Lower lobe of right lung (tissue), 2 donors: ENCODE measurements at regions not wholly inside any gene's neighbourhood (a gene's known extent, or its start where the extent isn't known, plus 50 kb on each side); places are given as distances from the start of the nearest gene placed in this dataset.

Experiments
- ATAC-seq, 2 donors: fragments of 200-7000 bp; cut with Tn5 transposase; one replicate each; pipeline ENCODE4 v1.9.1; 2020 to 2022; ENCODE audit warnings: mild to moderate bottlenecking in 2 of 2, moderate library complexity in 2 of 2
- DNase-seq: peaks from one replicate; pipeline ENCODE4 v3.0.0-alpha.2; 2020
- H3K27ac ChIP-seq: fragments of 200-600 bp; one replicate; pipeline ENCODE4 v1.8.0; 2022
- H3K27me3 ChIP-seq: fragments of 200-600 bp; one replicate; pipeline ENCODE4 v1.8.0; 2022; ENCODE audit warnings: low read depth
- H3K36me3 ChIP-seq: fragments of 200-600 bp; one replicate; pipeline ENCODE4 v1.8.0; 2022; ENCODE audit warnings: mild to moderate bottlenecking
- H3K4me1 ChIP-seq: fragments of 200-600 bp; one replicate; pipeline ENCODE4 v1.8.0; 2022
- H3K4me3 ChIP-seq: fragments of 200-600 bp; one replicate; pipeline ENCODE4 v1.8.0; 2022; ENCODE audit warnings: mild to moderate bottlenecking
- H3K9me3 ChIP-seq: fragments of 200-600 bp; one replicate; pipeline ENCODE4 v1.8.0; 2022
- intact Hi-C: fragments of 100-400 bp; cut with DNase I; formaldehyde crosslinking; loops from one replicate; pipeline ENCODE4 v1.11.0; 2022
- TF ChIP-seq, protein P1 (sequence below): fragments of 200-600 bp; IDR thresholded peaks from one replicate; pipeline ENCODE4 v1.8.0; 2022; ENCODE audit warnings: antibody characterized with exemption, mild to moderate bottlenecking
- donor health status: DM: no; HTN: yes; CAD: no; lungs with severe emphysema.

DNA sequence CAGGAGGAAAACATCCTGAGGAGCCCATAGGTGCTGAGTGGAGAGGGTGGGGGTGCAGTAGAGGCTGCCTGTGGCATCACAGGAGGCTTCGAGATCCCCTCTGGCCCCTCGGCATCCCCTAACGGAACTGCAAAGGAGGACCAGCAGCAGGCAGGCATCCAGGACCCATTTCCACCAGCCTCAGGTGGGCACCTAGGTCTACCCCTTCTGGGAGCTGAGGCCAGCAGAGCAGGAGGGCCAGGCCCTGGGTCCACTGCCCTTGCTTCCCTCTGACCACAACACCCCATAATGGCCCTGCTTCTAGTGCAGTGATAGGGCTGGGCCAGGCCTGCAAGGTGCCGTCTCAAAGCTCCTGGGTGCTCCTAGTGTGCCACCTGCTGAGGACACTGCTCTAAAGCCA is 723.0 kb downstream of the PTPRU start:
- intact Hi-C loops, result no loop called here
- no peaks in the 10 kb centered on the region for H3K36me3 ChIP-seq
- no peak for ATAC-seq
- H3K27ac ChIP-seq, result no peak overlapping the region
- peaks cover 21% of the 10 kb centered on the region for H3K27me3 ChIP-seq
- TF ChIP-seq, protein P1, sequence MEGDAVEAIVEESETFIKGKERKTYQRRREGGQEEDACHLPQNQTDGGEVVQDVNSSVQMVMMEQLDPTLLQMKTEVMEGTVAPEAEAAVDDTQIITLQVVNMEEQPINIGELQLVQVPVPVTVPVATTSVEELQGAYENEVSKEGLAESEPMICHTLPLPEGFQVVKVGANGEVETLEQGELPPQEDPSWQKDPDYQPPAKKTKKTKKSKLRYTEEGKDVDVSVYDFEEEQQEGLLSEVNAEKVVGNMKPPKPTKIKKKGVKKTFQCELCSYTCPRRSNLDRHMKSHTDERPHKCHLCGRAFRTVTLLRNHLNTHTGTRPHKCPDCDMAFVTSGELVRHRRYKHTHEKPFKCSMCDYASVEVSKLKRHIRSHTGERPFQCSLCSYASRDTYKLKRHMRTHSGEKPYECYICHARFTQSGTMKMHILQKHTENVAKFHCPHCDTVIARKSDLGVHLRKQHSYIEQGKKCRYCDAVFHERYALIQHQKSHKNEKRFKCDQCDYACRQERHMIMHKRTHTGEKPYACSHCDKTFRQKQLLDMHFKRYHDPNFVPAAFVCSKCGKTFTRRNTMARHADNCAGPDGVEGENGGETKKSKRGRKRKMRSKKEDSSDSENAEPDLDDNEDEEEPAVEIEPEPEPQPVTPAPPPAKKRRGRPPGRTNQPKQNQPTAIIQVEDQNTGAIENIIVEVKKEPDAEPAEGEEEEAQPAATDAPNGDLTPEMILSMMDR, result no peak
- H3K9me3 ChIP-seq, result no peaks in the 10 kb centered on the region
- H3K4me1 ChIP-seq, result no peaks in the 10 kb centered on the region
- no peak for DNase-seq
- no peak overlapping the region for H3K4me3 ChIP-seq

DNA sequence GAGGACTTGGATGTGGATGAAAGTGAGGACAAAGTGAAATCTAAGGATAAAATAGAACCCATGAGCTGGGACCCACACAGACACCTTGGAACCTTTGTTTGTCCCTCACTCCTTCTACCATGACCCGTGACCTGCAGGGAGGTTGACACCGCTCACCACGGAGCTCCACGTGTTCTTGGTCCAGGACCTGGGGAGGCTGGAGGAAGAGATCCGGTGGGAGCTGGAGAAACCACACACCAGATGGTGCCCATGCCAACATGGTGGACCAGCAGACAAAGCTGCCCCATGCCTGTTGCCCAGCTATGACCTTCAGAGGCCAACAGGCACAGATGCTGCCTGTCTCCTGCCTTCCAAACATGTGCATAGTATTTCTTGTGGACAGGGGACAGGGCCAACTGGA is 721.9 kb downstream of the PTPRU start:
- H3K36me3 ChIP-seq, result no peaks in the 10 kb centered on the region
- DNase-seq, result no peak
- no peak for ATAC-seq
- H3K4me1 ChIP-seq, result no peaks in the 10 kb centered on the region
- TF ChIP-seq, protein P1, result no peak
- H3K4me3 ChIP-seq, result no peak overlapping the region
- intact Hi-C loops, result no loop called here
- H3K9me3 ChIP-seq, result no peaks in the 10 kb centered on the region
- peaks cover 25% of the 10 kb centered on the region for H3K27me3 ChIP-seq
- no peak overlapping the region for H3K27ac ChIP-seq

DNA sequence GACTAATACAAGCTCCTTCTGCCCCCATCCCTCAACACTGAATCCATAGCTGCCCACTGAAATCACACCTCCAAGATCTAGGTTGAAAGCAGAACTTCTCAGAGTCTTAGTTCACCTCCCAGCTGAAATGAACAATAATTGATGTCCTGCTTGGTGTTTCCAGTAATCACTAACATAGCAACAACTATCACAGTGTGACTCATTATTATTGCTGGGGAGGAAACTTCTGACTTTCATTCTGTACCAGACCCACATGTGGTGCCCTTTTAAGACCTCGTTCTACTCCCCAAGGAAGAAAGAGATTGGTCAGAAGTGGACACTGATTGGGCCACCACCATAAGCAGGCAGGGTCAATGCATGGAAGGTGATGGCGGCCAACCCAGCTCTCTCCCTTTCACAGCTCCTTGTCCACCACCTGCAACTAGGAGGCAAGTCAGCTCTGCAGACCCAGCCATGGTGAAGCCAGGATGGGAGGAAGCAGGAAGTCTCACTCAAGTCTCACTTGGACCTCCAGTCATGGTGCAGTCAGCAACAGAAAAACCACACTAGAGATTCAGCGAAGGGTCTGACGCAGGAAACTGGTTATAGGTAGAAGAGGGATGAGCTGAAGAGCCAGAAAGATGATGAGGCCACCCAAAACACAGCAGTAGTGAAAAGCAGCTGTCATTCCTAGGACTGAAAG is 720.2 kb downstream of the PTPRU start:
- intact Hi-C loops, result no loop called here
- ATAC-seq (no peak), DNase-seq (no peak)
- no peak overlapping the region for H3K4me3 ChIP-seq
- H3K36me3 ChIP-seq, result no peaks in the 10 kb centered on the region
- no peak overlapping the region for H3K27ac ChIP-seq
- H3K9me3 ChIP-seq, result no peaks in the 10 kb centered on the region
- TF ChIP-seq, protein P1, result no peak
- H3K4me1 ChIP-seq, result no peaks in the 10 kb centered on the region
- H3K27me3 ChIP-seq, result peaks cover 14% of the 10 kb centered on the region

DNA sequence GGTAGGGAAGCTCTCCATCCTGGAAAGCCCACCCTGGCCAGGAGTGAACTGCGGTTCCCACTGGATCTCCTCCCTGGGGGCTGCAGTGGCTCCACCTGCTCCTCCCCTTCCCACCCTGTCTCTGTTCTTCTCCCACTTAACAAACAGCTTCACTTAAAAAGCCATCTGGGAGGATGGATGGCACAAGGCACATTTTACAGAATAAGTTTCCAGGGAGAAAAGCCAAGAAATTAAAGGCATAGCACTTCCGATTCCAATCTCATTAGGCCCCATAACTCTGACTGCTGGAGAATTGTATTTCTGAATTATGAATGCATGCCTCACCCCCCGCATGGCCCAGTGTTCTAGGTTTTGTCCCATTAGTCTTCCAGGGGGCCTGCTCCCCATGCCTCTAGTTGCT is 718.3 kb downstream of the PTPRU start:
- H3K27me3 ChIP-seq, result peaks cover 5% of the 10 kb centered on the region
- DNase-seq (no peak), ATAC-seq (no peak)
- no peaks in the 10 kb centered on the region for H3K9me3 ChIP-seq
- intact Hi-C loops, result no loop called here
- no peaks in the 10 kb centered on the region for H3K36me3 ChIP-seq
- H3K4me3 ChIP-seq, result no peak overlapping the region
- H3K4me1 ChIP-seq, result no peaks in the 10 kb centered on the region
- TF ChIP-seq, protein P1, result no peak
- H3K27ac ChIP-seq, result no peak overlapping the region

DNA sequence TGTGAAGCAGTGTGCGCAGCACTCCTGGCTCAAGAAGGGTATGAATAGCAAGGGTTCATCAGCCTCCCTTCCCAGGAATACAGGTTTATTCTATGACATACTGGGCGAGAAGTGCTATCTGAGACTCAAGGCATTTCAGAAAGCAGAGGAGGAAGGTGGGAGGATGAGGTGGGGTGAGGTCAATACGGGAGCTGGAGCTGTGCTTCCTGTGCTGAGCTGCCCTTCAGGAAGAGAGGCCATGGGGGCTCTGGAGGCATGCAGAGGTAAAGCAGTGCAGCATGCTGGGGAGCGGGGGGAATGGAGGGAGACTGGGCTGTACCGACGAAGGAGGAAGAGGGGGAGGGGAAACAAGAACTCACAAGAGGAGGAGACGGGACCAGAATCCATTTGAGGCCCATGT is 717.6 kb downstream of the PTPRU start:
- Histone ChIP-seq H3K9me3 (no peaks in the 10 kb centered on the region), H3K27me3 (peaks cover 5% of the 10 kb centered on the region), H3K27ac (no peak overlapping the region), H3K4me1 (no peaks in the 10 kb centered on the region), H3K36me3 (no peaks in the 10 kb centered on the region), H3K4me3 (no peak overlapping the region)
- intact Hi-C loops, result no loop called here
- TF ChIP-seq, protein P1, result no peak
- DNase-seq (no peak), ATAC-seq (no peak)
